KMS-11 (cell line): ENCODE measurements at regions not wholly inside any gene's neighbourhood (a gene's known extent, or its start where the extent isn't known, plus 50 kb on each side); places are given as distances from the start of the nearest gene placed in this dataset.

Experiments used
- H2AFZ ChIP-seq: fragments of 200-600 bp; sonication (generic); 2 replicates; pipeline ENCODE4 v1.6.1; 2016; ENCODE audit warnings: antibody characterized with exemption, mixed run types, low read depth
- H3K27ac ChIP-seq: fragments of 200-600 bp; sonication (generic); 2 replicates; pipeline ENCODE4 v1.6.1; 2016; ENCODE audit warnings: mild to moderate bottlenecking, mixed run types
- H3K27me3 ChIP-seq: fragments of 200-600 bp; sonication (generic); 2 replicates; pipeline ENCODE4 v1.6.1; 2017; ENCODE audit warnings: mild to moderate bottlenecking, low read depth, mixed run types, moderate library complexity; ENCODE audit not compliant: insufficient read depth
- H3K36me3 ChIP-seq: fragments of 200-600 bp; sonication (generic); 2 replicates; pipeline ENCODE4 v1.6.1; 2017; ENCODE audit warnings: mild to moderate bottlenecking, mixed run types; ENCODE audit not compliant: insufficient read depth
- H3K4me1 ChIP-seq: fragments of 200-600 bp; sonication (generic); 2 replicates; pipeline ENCODE4 v1.6.1; 2016; ENCODE audit warnings: mild to moderate bottlenecking, low read depth, mixed run types; ENCODE audit not compliant: poor library complexity, severe bottlenecking
- H3K4me2 ChIP-seq: fragments of 200-600 bp; sonication (generic); 2 replicates; pipeline ENCODE4 v1.7.0; 2016; ENCODE audit warnings: mild to moderate bottlenecking, mixed run types
- H3K4me3 ChIP-seq: fragments of 200-600 bp; sonication (generic); IDR thresholded peaks from 2 replicates; pipeline ENCODE4 v1.6.1; 2017; ENCODE audit warnings: low read depth, low read length, mixed read lengths; ENCODE audit not compliant: insufficient read depth
- H3K79me2 ChIP-seq: fragments of 200-600 bp; sonication (generic); 2 replicates; pipeline ENCODE4 v1.6.1; 2016; ENCODE audit warnings: low read depth, mixed run types; ENCODE audit not compliant: insufficient read depth
- H3K9ac ChIP-seq: fragments of 200-600 bp; sonication (generic); 2 replicates; pipeline ENCODE4 v1.6.1; 2016; ENCODE audit warnings: mild to moderate bottlenecking, mixed run types
- H4K20me1 ChIP-seq: fragments of 200-600 bp; sonication (generic); 2 replicates; pipeline ENCODE4 v1.6.1; 2016; ENCODE audit warnings: mild to moderate bottlenecking, mixed run types; ENCODE audit not compliant: insufficient read depth
- TF ChIP-seq, protein P1 (sequence below): fragments of 200-600 bp; sonication (generic); conservative IDR thresholded peaks from 2 replicates; pipeline ENCODE4 v1.6.1; 2017; ENCODE audit warnings: low read depth, mild to moderate bottlenecking, antibody characterized with exemption, low read length, moderate library complexity, mixed read lengths

DNA sequence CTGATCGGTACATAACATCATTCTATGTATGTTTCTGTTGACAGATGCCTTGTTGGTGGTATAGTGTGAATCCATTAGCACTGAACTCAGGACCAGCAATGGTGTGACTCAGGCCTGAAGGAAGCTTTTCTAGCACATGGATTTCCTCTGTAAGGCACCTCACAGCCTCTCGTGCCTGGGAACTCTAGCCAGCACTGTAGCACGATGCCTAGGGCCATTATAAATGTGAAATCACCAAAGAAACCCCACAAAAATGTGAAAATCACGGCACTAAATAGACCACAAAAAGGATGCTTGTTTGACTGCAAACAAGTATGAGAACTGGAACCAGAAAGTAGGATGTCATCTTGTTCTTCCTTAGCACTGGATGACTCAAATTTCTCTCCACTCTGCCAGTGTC, 63.7 kb upstream of the NKX2-2 start:
- no peaks in the 10 kb centered on the region for H3K4me1 ChIP-seq

DNA sequence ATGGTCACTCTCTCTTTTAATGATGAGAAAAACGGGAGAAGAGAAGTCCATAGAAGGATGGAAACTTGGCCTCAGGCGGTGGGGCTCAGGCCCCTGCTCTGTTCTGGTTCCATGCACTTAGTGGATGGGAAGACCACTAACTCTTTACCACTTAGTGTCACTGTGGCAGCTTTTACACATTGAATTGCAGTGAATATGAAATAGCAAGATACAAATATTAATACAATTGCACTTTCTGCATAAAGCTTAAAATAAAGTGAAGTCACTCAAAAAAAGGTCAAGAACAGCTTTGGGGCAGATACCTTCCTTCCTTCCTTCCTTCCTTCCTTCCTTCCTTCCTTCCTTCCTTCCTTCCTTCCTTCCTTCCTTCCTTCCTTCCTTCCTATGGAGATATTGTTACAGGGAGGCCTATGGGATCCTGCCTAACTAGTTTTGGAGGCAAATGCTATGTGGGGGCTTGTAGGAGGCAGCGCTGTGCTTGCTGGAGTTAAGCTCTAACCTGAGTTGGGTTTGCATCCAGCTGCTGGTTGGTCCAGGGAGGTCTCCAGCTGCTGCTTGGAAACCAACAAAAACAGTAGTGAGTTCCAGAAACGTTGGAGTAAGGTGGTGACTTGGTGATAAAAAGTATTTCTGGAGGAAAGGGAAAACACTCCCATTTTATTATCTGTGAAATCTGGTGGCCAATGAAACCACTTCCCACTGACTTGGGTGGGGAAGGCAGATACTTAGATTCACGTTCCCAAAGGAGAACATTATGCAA, 62.3 kb upstream of the NKX2-2 start:
- Histone ChIP-seq H3K4me2 (no peak overlapping the region), H3K27ac (no peak overlapping the region), H3K27me3 (no peaks in the 10 kb centered on the region), H3K4me1 (no peaks in the 10 kb centered on the region), H3K36me3 (no peaks in the 10 kb centered on the region), H3K4me3 (no peak overlapping the region), H3K79me2 (no peaks in the 10 kb centered on the region), H4K20me1 (no peaks in the 10 kb centered on the region), H2AFZ (no peak overlapping the region), H3K9ac (no peak overlapping the region)
- TF ChIP-seq, protein P1, sequence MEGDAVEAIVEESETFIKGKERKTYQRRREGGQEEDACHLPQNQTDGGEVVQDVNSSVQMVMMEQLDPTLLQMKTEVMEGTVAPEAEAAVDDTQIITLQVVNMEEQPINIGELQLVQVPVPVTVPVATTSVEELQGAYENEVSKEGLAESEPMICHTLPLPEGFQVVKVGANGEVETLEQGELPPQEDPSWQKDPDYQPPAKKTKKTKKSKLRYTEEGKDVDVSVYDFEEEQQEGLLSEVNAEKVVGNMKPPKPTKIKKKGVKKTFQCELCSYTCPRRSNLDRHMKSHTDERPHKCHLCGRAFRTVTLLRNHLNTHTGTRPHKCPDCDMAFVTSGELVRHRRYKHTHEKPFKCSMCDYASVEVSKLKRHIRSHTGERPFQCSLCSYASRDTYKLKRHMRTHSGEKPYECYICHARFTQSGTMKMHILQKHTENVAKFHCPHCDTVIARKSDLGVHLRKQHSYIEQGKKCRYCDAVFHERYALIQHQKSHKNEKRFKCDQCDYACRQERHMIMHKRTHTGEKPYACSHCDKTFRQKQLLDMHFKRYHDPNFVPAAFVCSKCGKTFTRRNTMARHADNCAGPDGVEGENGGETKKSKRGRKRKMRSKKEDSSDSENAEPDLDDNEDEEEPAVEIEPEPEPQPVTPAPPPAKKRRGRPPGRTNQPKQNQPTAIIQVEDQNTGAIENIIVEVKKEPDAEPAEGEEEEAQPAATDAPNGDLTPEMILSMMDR = no peak

More for the DNA sequence above, 63.7 kb upstream of the NKX2-2 start:
- Histone ChIP-seq H3K9ac (no peak overlapping the region), H3K27me3 (no peaks in the 10 kb centered on the region), H4K20me1 (no peaks in the 10 kb centered on the region), H3K4me2 (no peak overlapping the region), H3K36me3 (no peaks in the 10 kb centered on the region), H3K4me3 (no peak overlapping the region), H3K79me2 (no peaks in the 10 kb centered on the region), H3K27ac (no peak overlapping the region), H2AFZ (no peak overlapping the region)
- TF ChIP-seq, protein P1 = no peak

GRCh38 chr20:21575167-21575566, 61.3 kb upstream of the NKX2-2 start:
- no peaks in the 10 kb centered on the region for H3K27me3 ChIP-seq
- no peaks in the 10 kb centered on the region for H4K20me1 ChIP-seq
- H3K9ac ChIP-seq = no peak overlapping the region
- no peaks in the 10 kb centered on the region for H3K4me1 ChIP-seq
- no peak overlapping the region for H3K4me3 ChIP-seq
- no peak overlapping the region for H3K4me2 ChIP-seq
- no peaks in the 10 kb centered on the region for H3K36me3 ChIP-seq
- H2AFZ ChIP-seq = no peak overlapping the region
- no peak overlapping the region for H3K27ac ChIP-seq
- TF ChIP-seq, protein P1 = no peak
- no peaks in the 10 kb centered on the region for H3K79me2 ChIP-seq

DNA sequence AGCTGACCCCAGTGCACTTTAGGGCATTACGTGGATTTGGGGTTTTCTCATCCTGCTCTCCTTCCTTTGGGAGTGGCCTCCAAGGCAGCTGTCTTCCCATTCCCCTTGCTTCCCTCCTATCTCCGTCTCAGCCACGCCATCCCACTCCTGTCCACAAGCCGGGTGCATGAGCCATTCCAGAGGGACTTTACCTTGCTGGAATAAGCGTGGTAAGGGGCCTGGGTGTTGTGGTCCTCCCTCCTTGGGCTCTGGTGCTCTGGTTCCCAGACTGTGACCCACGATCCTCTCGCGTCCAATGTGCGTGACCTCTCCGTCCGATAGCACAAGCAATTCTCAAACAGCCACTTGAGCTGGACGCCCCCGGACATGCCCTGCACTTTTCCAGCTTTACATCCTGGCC, 60.6 kb upstream of the NKX2-2 start:
- Histone ChIP-seq H3K9ac (no peak overlapping the region), H3K79me2 (no peaks in the 10 kb centered on the region), H3K4me3 (no peak overlapping the region), H2AFZ (no peak overlapping the region), H3K27ac (no peak overlapping the region), H3K27me3 (no peaks in the 10 kb centered on the region), H3K36me3 (no peaks in the 10 kb centered on the region), H4K20me1 (no peaks in the 10 kb centered on the region), H3K4me2 (no peak overlapping the region), H3K4me1 (no peaks in the 10 kb centered on the region)
- TF ChIP-seq, protein P1 = no peak
